OCI-M1 (cell line): ENCODE measurements at regions not wholly inside any gene's neighbourhood (a gene's known extent, or its start where the extent isn't known, plus 50 kb on each side); places are given as distances from the start of the nearest gene placed in this dataset.

ENCODE experiments used
- DNase-seq: peaks from one replicate; lab custom pipeline; 2025; lab: John Stamatoyannopoulos, UW

DNA sequence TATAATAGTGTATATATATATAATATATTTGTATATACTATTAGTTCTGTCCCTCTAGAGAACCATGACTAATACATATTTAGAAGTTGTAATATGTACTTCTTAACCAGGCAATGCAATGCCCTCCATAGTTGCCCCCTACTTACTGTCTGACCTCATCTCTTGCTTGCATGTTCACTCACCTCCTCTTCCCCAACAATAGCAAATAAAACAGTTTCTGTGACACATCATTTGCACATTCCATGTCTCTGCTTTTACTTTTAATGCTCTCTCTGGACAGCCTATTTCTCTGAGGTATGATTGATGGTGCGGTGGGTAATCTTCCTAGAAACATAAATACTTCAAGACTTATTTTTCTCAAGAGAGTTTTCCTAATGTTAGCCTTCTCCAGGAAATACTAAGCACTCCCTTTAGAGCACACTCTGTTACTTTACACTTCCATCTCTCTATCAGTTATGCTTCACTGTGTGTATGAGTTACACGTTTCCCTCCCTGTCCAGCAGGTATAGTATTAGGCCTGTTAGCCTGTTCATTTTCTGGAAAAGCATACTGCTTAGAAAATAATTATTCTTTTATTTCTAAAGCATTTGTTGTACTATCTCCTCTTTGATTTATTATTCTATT lies 295.6 kb upstream of the LRATD1 start:
- DNase-seq, result no peak

DNA sequence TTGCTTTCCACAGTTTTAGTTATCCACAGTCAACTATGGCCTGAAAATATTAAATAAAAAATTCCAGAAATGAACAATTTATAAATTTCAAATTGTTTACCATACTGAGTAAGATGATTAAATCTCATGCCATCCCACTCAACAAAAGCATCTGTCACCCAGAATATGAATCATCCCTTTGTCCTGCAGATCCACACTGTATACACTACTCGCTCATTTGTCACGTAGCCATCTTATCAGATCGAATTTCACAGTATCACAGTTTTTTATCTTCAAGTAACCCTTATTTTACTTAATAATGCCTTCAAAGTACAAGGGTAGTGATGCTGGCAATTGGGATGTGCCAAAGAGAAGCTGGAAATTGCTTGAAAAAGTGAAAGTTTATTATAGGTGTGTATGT lies 291.8 kb upstream of the LRATD1 start:
- DNase-seq, result no peak

DNA sequence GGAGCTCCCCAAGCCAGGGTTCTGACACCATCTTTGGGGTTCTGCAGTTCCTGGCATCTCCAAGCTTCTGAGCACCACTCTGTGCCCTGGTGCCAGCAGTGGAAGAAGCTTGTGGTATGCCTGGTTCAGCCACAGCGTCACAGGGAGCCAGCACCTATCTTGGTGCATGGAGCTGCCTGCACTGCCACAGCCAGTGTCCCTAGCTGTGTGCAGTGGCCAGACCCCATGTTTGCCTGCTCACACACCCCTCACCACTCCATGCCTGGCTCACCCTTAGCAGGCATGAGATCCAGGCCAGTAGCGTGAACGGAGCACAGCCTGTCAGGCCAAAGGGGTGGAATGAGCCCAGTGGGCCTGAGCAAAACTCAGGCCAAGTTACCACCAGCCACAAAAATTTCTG lies 290.2 kb upstream of the LRATD1 start:
- DNase-seq, result no peak

DNA sequence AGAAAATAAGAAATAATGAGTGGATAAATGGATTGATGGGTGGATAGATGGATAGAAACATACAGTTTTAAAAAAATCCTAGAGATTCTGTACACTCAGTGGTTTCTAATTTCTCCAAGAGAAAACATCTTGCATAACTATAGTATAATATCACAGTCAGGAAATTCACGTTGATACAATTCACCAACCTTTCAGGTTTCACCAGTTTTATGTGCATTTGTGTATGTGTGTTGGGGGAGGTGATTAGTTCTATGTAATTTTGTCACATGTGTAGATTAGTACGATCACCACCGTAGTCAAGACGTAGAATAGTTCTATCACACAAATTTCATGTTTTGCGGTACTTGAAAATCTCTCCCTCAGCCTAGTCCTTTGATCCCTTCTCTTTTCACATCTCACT lies 288.2 kb upstream of the LRATD1 start:
- DNase-seq, result no peak

DNA sequence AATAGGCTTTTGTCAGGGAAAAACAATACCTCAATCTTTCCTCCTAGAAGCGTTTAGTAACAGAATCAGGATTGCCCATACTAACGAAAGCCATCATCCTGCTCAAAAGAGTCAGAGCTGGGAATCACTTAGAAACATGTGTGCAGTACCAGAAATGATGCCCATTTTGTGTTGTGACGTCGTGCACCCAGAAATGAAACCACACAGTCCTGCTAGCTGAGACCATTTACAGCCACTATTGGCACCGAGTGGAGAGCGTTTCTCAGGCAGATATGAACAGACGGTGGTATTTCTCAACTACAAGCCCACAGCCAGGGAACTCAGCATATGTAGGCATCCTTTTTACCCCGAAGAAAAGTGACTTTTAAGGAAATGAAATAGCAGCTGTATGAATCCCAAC lies 284.3 kb upstream of the LRATD1 start:
- DNase-seq, result peak; percentile 15

DNA sequence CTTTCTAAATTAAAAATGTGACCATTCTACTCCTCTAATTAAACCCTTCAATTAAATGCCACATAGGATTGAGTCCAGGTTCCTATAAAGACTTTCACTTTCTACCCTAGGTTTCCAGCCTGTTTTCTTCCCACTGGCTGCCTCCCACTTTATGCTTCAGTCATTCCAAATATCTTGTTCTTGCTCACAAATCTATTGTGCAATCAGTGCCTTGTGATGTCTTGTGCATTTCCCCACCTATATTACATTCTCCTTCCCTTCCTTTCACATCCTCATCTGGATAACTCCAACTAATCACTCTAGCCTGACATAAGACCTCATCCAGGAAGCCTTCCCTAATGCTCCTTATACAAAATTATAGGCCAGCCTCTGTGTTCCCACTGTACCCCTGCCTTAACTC lies 281.7 kb upstream of the LRATD1 start:
- DNase-seq, result no peak

DNA sequence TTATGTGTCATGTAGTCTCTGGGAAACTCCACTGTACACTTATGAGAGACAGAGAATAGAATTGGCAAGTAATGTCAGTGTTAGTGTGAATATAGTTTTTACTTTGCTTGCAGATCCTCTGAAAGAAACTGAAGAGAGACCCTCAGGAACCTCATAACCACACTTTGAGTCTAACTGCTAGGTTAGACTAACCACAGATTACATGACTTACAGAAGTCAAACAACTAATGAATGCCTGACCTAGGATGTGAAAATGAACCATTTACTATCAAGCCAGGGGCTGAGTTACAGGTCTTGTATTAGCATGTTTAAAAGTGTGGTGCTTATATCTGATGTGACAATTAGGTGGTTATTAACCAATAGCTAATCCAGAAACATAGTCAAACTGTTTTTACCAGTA lies 280.4 kb upstream of the LRATD1 start:
- DNase-seq, result no peak

DNA sequence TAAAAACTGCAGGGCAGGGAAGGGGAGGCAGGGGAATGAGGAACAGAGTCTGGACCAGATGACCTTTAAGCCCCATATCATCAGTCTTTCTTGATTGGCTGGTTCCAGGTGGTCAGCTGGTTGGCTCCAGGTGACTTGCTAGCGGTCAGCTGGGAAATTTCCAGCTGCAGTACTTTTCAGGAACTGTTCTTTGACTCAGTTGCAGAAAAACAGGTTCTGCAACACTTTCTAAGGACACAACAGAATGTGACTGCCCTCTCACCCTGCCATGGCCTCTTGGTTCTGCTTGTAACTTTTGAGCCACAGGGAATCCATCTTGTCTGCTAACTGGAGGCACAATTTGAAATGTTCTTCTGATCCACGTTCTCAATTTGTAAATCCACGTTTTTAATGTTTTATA lies 278.3 kb upstream of the LRATD1 start:
- no peak for DNase-seq

DNA sequence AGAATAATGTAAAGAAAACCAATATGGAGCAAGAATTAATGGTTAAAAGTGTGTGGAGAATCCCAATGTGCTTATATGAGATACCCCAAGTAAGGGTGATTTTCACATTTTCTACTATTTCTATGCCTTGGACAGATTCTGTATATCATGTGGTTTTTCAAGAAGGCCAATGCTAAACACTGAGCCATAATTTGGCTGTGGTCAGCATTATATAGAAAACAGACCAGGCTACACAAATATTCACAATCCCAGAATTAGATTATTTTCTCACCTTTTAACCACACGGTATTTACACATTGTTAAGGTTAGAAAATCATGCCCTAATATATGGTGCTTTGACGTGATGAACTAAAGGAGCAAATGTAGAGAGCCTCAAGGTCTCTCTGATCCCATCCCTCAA lies 277.4 kb upstream of the LRATD1 start:
- no peak for DNase-seq

DNA sequence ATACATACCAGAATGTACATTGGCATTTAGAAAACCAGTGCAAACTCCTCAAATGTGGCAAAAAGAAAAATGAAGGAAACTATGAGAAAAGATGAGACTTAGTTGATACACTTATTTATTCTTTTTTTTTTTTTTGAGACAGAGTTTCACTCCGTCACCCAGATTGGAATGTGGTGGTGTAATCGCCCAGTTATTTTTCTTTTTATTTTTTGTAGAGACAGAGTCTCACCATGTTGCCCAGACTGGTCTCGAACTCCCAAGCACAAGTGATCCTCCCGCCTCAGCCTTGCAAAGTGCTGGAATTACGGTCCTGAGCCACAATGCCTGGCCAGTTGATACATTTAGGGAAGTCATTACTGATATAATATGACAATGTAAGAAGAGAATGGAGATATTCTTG lies 274.2 kb upstream of the LRATD1 start:
- no peak for DNase-seq

DNA sequence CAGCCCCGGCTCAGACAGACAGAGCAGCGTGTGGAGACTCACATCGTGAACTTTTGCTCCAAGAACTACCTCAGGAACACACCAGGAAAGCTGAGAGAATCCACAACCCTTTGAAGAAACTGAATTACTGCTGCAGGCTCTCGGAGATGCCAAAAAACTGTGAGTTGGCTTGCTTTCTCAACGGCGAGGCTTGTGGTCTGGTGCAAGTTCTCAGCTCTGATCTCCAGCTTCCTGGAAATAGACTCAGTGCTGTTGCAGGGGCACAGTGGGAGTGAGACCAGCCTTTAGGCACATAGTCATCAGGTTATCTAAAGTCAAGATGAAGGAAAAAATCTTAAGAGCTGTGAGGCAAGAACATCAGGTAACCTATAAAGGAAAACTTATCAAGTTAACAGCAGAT lies 273.7 kb upstream of the LRATD1 start:
- peak; percentile 23 for DNase-seq

DNA sequence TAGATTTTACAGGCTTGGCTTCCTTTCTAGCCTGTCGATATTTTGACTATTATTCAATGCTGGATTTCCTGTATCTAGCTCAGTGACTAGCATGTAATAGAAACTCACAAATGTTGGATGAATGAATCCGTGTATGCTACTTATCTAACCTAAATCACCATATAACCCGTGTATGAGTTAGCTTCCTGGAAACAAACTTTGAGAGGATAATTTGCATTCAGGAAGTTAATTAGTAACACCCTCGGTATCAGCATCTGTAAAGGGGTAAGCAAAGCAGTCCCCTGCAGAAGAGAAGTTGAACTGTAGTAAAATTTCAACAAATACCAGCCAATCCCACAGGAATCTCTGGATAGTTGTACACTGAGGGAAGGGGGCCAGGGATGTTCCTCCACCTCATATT lies 269.4 kb upstream of the LRATD1 start:
- DNase-seq, result no peak

DNA sequence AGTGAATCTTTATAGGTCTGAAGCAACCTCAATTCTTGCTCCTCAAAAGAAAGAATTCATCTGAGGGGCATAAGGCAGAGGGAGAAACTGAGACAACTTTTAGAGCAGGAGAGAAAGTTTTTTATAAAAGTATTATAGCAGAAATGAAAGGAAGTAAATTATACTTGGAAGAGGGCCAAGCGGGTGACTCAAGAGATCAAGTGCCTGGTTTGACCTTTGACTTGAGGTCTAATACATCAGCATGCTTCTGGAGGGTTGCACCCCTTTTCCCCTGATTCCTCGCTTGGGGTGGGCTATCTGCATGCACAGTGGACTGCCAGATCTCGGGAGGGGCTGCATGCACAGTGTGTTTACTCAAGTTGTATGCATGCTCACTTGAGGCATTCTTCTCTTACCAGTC lies 268.5 kb upstream of the LRATD1 start:
- DNase-seq, result no peak

DNA sequence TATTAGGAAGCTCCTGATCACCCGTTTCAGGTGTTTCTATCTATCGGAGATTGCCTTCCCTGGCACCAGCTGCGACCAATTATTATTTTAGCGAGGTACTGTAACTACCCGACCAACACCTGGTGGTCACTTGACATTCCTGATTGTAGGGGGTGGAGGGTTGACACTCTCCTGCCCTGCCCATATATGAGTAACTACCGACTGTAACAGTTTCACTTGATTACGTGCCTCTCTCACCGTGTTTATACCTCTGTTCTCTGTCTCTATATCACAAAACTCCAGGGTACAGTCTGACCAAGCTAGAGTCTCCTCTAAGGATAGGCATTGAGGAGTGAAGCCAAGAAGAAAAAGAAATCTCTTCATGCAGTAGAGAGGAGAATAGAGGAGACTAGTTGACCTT lies 268.0 kb upstream of the LRATD1 start:
- no peak for DNase-seq

DNA sequence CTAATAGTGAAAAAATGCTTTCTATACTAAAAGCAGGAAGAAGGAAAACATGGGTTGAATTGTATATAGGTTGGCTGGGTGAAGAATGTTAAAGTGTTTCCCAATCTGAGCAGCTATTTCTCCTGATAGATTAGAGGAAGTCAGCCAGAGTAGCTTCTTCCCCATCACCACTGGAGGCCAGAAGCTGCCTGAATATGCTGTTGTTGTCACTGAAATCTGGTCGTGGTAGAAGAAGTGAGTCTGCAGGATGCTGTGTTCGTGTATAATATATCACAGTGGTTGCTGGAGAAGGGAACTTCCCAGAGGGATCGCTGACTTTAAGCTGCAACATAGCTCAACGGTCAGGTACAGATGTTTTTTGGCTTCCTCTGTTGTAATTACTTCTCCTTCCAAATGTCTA lies 247.5 kb upstream of the LRATD1 start:
- DNase-seq, result peak; percentile 37

DNA sequence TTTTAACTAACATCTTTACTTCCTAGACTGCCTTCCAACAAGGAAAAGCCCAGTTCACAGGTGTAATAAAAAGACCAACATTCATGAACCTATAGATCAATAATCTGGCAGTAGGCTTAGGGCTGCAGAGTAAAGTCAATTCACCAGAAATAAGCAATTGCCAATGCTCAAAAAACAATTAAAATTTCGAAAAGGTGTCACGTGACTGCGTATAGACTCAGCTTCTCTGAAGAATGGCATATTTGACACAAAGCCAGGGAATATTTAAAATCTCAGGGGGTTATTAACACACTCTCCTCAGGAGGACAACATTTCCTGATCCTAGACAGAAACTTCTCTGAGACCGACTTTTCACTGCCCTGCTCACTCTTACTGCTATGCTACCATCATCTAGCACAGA lies 245.2 kb upstream of the LRATD1 start:
- DNase-seq, result no peak

DNA sequence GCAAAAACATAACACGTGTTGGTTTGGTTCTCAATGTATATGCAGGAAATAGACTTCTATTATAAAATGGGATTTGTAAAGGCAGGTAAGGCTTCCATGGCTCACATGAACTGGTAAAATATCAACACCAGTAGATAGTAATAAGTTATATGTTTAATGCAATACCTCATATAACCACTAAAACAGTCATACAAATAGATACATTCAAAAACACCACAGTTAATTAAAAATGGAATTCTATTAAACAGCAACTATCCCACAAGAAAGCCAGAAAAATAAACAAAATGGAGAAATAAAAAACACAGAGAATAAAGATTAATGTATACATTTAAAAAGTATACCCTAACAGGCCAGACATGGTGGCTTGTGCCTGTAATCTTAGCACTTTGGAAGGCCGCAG lies 243.8 kb upstream of the LRATD1 start:
- DNase-seq, result no peak

DNA sequence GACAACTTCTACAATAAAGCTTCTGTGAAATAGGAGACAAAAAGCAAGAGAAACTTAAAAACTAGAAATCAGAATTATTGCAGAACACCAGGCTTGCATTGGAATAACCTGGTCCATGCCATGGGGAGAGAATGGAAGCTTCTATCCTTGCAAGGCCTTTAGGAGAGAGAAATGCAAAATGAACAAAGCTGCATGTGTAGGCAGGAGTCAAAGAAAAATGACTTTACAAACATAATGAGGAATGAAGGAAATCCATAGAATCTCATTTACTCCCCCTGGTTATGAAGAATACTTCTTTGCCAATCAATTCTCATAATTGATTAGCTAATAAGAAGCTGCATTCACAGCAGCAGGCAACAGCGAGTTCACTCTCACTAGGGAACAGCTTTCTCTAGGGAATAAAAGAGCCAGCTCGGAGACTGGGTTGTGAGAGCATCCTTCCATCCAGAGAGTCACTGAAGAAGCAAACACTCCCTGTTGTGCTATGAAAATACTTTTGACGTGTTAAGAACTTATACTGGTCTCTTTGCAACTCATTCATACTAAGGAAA lies 235.9 kb upstream of the LRATD1 start:
- DNase-seq, result no peak

DNA sequence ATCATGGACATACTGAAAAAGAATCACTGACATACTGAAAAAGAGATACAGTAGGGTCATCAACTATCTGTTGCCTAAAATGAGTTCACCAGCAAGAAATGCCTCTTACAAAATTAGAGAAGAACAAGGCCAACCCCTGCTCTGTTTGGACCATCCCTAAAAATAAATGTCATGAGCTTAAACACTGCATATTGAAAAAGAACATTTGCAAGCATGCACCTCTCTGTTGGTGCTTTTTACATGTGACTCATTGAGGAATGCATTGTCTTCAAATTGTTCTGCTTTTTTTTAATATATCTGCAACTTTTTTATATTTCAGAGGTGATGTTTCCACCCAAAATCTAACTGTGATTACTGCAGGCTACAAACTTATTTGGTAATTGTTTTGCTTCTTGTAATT lies 233.9 kb upstream of the LRATD1 start:
- DNase-seq, result no peak

DNA sequence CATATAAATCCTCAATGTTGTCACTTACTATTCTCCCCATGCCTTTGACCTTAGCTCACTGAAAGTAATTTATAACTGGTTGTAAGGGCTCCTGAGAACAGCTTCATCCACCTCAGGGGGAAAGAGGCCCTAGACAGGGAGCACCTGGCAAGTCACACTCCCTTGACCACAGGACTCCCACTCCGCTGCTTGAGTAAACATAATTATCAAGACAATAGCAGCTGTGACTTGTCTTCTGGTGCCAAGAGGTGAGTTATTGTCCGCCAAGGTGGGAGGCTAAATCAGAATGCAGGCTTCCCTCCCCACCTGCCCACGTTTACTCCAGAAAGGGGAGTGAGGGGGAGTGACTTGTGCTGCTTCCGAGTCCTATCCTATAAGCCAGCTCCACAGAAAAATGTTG lies 230.6 kb upstream of the LRATD1 start:
- DNase-seq, result no peak

DNA sequence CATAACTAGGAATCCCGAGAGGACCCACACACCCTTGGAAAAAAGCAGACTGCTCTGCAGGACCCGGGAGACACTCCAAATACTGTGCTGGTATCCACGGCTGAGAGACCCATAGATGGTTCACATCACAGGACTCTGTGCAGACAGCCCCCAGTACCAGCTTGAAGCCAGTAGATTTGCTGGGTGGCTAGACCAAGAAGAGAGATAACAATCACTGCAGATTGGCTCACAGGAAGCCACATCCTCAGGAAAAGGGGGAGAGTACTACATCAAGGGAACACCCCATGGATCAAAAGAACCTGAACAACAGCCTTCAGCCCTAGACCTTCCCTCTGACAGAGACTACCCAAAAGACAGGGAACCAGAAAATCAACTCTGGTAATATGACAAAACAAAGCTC lies 223.8 kb upstream of the LRATD1 start:
- DNase-seq, result no peak

DNA sequence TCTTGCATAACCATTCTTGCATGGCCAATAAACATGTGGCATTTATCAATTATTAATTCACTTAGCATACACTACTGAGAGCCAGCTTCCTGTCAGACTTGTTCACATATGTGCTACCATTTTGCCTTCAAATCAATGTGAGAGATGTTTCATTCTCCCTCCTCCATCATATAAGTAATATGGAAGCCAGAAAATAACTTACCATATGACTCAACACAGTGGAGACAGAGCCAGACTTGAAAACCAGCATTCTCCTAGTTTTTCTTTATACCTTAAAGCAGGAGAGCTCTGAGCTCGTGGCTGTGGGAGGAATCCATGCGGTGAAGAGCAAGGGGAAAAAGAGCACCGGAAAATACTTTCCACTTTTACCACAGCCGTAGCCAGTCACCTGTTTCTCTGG lies 215.0 kb upstream of the LRATD1 start:
- DNase-seq, result no peak

DNA sequence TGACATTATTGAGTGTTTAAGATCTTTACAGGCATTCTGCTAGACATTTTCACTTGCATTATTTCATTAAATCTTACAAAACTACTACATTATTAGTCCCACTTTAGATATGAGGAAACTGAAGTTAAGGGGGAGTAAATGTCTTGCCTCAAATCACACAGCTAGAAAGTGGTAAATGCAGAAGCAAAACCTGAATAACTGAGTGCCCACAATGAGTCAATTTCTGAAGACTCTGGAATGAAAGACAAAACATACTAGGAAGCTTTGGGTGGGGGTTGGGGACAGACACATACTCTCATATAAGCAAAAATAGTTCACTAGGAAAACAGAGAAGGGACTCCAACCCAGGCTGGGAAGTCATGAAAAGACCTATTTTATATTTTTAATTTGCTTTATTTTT lies 214.4 kb upstream of the LRATD1 start:
- DNase-seq, result no peak

DNA sequence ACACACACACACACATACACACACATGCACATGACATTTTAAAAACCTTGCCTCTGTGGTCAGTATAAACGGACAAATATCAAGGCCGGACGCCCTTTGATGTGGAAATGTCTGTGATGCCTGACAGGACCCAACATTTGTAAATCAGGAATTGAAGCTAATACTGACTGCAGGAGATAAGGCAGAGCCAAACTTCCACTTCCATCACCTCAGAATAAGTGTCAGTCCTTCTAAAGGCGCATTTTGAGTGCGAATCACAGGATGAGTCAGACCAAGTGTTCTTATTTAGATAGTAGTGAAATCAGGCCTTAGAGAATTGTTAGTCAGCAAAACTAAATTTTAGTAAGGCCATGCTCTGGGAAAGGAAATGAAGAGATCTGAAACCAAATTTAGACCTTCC lies 211.7 kb upstream of the LRATD1 start:
- peak; percentile 94 for DNase-seq

DNA sequence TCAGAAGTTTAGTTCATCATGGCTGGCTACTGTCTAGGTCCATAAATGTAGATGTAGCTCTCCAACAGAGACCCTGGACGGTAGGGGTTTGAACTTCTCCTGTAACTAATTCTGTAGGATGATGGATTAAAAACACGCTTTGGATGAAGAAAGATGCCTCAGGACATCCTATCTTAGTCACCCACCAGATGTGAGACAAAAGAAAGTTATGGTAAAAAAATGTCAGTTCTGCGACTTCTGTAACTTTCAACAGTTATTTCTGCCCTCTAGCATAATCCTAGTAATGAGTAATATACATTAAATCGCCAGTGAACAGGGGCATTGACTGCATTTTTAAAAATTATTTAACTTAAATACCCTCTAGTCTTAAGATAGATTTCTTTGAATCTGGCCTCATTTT lies 210.1 kb upstream of the LRATD1 start:
- DNase-seq, result no peak
